ENCODE measurements at regions not wholly inside any gene's neighbourhood (a gene's known extent, or its start where the extent isn't known, plus 50 kb on each side); places are given as distances from the start of the nearest gene placed in this dataset.

GRCh38 chr7:3206771-3207191, 94.3 kb upstream of the SDK1 start:
- WGBS (ENCODE audit: missing lambda C conversion rate): 76% methylated on average over 5 of the region's 5 CpGs
- Histone ChIP-seq H3K27ac (no peak overlapping the region), H3K4me1 (no peaks in the 10 kb centered on the region), H3K4me3 (no peak overlapping the region), H3K9me3 (no peaks in the 10 kb centered on the region), H3K4me2 (no peak overlapping the region)
- ChIA-PET POLR2A (no interaction called here), CTCF (interaction anchor here (0.6 kb wide), 1 partner anchor 16 kb away, joined by 3 read pairs; no protein-coding TSS in a partner anchor)
- ATAC-seq (no peak; a peak in 1 of 6 replicates), DNase-seq (ENCODE audit: low read depth in 1 of 2, low spot score in 1 of 2) (no peak), FAIRE-seq (no peak)
- TF ChIP-seq EHMT2 (IDR thresholded peaks at IDR 0.05; ENCODE audit: low read depth) (no peak), POLR2A (IDR thresholded peaks at IDR 0.05; ENCODE audit: low read length) (no peak), HOXB5 (CRISPR knock-in tag; IDR thresholded peaks at IDR 0.05) (no peak), BHLHE40 (IDR thresholded peaks at IDR 0.05; ENCODE audit: low read depth, low read length) (no peak), MAFK (IDR thresholded peaks at IDR 0.05; ENCODE audit: partially characterized antibody) (no peak), TFCP2L1 (CRISPR knock-in tag; IDR thresholded peaks at IDR 0.05) (no peak), PHF8 (IDR thresholded peaks at IDR 0.05; ENCODE audit: borderline replicate concordance, low read depth) (no peak), JUNB (IDR thresholded peaks at IDR 0.05) (no peak), ZC3H11A (IDR thresholded peaks at IDR 0.05) (no peak), EHF (CRISPR knock-in tag; IDR thresholded peaks at IDR 0.05) (no peak), POLR2AphosphoS2 (conservative IDR thresholded peaks at IDR 0.05; ENCODE audit: low read length) (no peak), HOXB13 (CRISPR knock-in tag; IDR thresholded peaks at IDR 0.05; ENCODE audit: low read depth) (no peak), USF2 (IDR thresholded peaks at IDR 0.05) (no peak), CEBPB (IDR thresholded peaks at IDR 0.05) (no peak), NPAS2 (CRISPR knock-in tag; IDR thresholded peaks at IDR 0.05; ENCODE audit: borderline replicate concordance) (no peak), ZNF302 (CRISPR knock-in tag; IDR thresholded peaks at IDR 0.05) (no peak), EP300 (IDR thresholded peaks at IDR 0.05) (no peak), FOSB (CRISPR knock-in tag; IDR thresholded peaks at IDR 0.05) (no peak)
- TF ChIP-seq, protein P1, sequence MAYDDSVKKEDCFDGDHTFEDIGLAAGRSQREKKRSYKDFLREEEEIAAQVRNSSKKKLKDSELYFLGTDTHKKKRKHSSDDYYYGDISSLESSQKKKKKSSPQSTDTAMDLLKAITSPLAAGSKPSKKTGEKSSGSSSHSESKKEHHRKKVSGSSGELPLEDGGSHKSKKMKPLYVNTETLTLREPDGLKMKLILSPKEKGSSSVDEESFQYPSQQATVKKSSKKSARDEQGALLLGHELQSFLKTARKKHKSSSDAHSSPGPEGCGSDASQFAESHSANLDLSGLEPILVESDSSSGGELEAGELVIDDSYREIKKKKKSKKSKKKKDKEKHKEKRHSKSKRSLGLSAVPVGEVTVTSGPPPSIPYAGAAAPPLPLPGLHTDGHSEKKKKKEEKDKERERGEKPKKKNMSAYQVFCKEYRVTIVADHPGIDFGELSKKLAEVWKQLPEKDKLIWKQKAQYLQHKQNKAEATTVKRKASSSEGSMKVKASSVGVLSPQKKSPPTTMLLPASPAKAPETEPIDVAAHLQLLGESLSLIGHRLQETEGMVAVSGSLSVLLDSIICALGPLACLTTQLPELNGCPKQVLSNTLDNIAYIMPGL (CRISPR knock-in tag; IDR thresholded peaks at IDR 0.05; ENCODE audit: borderline replicate concordance): no peak

GRCh38 chr7:3207387-3207902, 93.6 kb upstream of the SDK1 start:
- no peak for TF ChIP-seq JUNB (IDR thresholded peaks at IDR 0.05)
- no peak for TF ChIP-seq MAZ (IDR thresholded peaks at IDR 0.05; ENCODE audit: borderline replicate concordance, low read depth, low read length)
- no peak for TF ChIP-seq CEBPB (IDR thresholded peaks at IDR 0.05)
- no peak for TF ChIP-seq FOSL2 (IDR thresholded peaks at IDR 0.05)
- no peak for TF ChIP-seq FOSL2 (CRISPR knock-in tag; IDR thresholded peaks at IDR 0.05)
- no peak for TF ChIP-seq ZNF302 (CRISPR knock-in tag; IDR thresholded peaks at IDR 0.05)
- no peak for TF ChIP-seq CBX2 (IDR thresholded peaks at IDR 0.05; ENCODE audit: borderline replicate concordance, low read depth)
- no peak for TF ChIP-seq GATA3 (IDR thresholded peaks at IDR 0.05; ENCODE audit: borderline replicate concordance)
- no peak for TF ChIP-seq ZFP36 (IDR thresholded peaks at IDR 0.05; ENCODE audit: borderline replicate concordance, partially characterized antibody)
- TF ChIP-seq RAD21 (conservative IDR thresholded peaks at IDR 0.05 in 1 of 2, IDR thresholded peaks at IDR 0.05 in 1 of 2): no peak
- no peak for TF ChIP-seq ATOH8 (CRISPR knock-in tag; IDR thresholded peaks at IDR 0.05; ENCODE audit: low read depth)
- no peak for TF ChIP-seq POLR2A (IDR thresholded peaks at IDR 0.05; ENCODE audit: low read length)
- TF ChIP-seq RARB (CRISPR knock-in tag; IDR thresholded peaks at IDR 0.05): no peak
- no peak for TF ChIP-seq TP53 (CRISPR knock-in tag; IDR thresholded peaks at IDR 0.05)
- TF ChIP-seq RCOR1 (IDR thresholded peaks at IDR 0.05; ENCODE audit: low read depth, low read length): no peak
- FAIRE-seq (no peak), DNase-seq (ENCODE audit: low read depth in 1 of 2, low spot score in 1 of 2) (no peak), ATAC-seq (no peak)
- CTCF ChIA-PET: no interaction called here
- POLR2A ChIA-PET: no interaction called here
- H3K4me3 ChIP-seq: no peak overlapping the region
- H3K4me2 ChIP-seq: no peak overlapping the region
- no peak overlapping the region for H3K27ac ChIP-seq
- no peaks in the 10 kb centered on the region for H3K9me3 ChIP-seq
- no peaks in the 10 kb centered on the region for H3K4me1 ChIP-seq
- 79% methylated on average over 11 of the region's 11 CpGs for WGBS (ENCODE audit: missing lambda C conversion rate)

Measured in A549 (cell line).